ENCODE measurements at regions not wholly inside any gene's neighbourhood (a gene's known extent, or its start where the extent isn't known, plus 50 kb on each side); places are given as distances from the start of the nearest gene placed in this dataset.

GRCh38 chr7:121002-121785 is 71.2 kb upstream of the FAM20C start (continued):
- TF ChIP-seq, protein P1, sequence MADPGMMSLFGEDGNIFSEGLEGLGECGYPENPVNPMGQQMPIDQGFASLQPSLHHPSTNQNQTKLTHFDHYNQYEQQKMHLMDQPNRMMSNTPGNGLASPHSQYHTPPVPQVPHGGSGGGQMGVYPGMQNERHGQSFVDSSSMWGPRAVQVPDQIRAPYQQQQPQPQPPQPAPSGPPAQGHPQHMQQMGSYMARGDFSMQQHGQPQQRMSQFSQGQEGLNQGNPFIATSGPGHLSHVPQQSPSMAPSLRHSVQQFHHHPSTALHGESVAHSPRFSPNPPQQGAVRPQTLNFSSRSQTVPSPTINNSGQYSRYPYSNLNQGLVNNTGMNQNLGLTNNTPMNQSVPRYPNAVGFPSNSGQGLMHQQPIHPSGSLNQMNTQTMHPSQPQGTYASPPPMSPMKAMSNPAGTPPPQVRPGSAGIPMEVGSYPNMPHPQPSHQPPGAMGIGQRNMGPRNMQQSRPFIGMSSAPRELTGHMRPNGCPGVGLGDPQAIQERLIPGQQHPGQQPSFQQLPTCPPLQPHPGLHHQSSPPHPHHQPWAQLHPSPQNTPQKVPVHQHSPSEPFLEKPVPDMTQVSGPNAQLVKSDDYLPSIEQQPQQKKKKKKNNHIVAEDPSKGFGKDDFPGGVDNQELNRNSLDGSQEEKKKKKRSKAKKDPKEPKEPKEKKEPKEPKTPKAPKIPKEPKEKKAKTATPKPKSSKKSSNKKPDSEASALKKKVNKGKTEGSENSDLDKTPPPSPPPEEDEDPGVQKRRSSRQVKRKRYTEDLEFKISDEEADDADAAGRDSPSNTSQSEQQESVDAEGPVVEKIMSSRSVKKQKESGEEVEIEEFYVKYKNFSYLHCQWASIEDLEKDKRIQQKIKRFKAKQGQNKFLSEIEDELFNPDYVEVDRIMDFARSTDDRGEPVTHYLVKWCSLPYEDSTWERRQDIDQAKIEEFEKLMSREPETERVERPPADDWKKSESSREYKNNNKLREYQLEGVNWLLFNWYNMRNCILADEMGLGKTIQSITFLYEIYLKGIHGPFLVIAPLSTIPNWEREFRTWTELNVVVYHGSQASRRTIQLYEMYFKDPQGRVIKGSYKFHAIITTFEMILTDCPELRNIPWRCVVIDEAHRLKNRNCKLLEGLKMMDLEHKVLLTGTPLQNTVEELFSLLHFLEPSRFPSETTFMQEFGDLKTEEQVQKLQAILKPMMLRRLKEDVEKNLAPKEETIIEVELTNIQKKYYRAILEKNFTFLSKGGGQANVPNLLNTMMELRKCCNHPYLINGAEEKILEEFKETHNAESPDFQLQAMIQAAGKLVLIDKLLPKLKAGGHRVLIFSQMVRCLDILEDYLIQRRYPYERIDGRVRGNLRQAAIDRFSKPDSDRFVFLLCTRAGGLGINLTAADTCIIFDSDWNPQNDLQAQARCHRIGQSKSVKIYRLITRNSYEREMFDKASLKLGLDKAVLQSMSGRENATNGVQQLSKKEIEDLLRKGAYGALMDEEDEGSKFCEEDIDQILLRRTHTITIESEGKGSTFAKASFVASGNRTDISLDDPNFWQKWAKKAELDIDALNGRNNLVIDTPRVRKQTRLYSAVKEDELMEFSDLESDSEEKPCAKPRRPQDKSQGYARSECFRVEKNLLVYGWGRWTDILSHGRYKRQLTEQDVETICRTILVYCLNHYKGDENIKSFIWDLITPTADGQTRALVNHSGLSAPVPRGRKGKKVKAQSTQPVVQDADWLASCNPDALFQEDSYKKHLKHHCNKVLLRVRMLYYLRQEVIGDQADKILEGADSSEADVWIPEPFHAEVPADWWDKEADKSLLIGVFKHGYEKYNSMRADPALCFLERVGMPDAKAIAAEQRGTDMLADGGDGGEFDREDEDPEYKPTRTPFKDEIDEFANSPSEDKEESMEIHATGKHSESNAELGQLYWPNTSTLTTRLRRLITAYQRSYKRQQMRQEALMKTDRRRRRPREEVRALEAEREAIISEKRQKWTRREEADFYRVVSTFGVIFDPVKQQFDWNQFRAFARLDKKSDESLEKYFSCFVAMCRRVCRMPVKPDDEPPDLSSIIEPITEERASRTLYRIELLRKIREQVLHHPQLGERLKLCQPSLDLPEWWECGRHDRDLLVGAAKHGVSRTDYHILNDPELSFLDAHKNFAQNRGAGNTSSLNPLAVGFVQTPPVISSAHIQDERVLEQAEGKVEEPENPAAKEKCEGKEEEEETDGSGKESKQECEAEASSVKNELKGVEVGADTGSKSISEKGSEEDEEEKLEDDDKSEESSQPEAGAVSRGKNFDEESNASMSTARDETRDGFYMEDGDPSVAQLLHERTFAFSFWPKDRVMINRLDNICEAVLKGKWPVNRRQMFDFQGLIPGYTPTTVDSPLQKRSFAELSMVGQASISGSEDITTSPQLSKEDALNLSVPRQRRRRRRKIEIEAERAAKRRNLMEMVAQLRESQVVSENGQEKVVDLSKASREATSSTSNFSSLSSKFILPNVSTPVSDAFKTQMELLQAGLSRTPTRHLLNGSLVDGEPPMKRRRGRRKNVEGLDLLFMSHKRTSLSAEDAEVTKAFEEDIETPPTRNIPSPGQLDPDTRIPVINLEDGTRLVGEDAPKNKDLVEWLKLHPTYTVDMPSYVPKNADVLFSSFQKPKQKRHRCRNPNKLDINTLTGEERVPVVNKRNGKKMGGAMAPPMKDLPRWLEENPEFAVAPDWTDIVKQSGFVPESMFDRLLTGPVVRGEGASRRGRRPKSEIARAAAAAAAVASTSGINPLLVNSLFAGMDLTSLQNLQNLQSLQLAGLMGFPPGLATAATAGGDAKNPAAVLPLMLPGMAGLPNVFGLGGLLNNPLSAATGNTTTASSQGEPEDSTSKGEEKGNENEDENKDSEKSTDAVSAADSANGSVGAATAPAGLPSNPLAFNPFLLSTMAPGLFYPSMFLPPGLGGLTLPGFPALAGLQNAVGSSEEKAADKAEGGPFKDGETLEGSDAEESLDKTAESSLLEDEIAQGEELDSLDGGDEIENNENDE (IDR thresholded peaks at IDR 0.05; ENCODE audit: insufficient replicate concordance, low read length), result no peak
- TF ChIP-seq YY1 (IDR thresholded peaks at IDR 0.05; ENCODE audit: low read depth, low read length) (peak; percentile 55; the same call in 1 of the 2 replicates), KDM1A (IDR thresholded peaks at IDR 0.05; ENCODE audit: borderline replicate concordance, low read length) (peak; percentile 47; the same call in 1 of the 2 replicates), RAD21 (IDR thresholded peaks at IDR 0.05 in 1 of 2, conservative IDR thresholded peaks at IDR 0.05 in 1 of 2; ENCODE audit: low read depth in 2 of 2, low read length in 2 of 2) (no peak), CTBP2 (IDR thresholded peaks at IDR 0.05; ENCODE audit: borderline replicate concordance, insufficient read depth, insufficient read length, low read length) (peak; percentile 91), RBBP5 (IDR thresholded peaks at IDR 0.05; ENCODE audit: borderline replicate concordance, low read depth, low read length) (peak; percentile 54; the same call in 1 of the 2 replicates), EGR1 (IDR thresholded peaks at IDR 0.05; ENCODE audit: borderline replicate concordance, low read depth, low read length) (peak; percentile 96), ASH2L (IDR thresholded peaks at IDR 0.05; ENCODE audit: low read length) (peak; percentile 40)

Data from H1 (cell line).